Upper lobe of left lung (tissue), 6 donors: ENCODE measurements at regions not wholly inside any gene's neighbourhood (a gene's known extent, or its start where the extent isn't known, plus 50 kb on each side); places are given as distances from the start of the nearest gene placed in this dataset.

Source experiments
- ATAC-seq, 2 donors: fragments of 200-7000 bp; cut with Tn5 transposase; one replicate each; pipeline ENCODE4 v1.9.1; 2022; ENCODE audit warnings: mild to moderate bottlenecking in 2 of 2, moderate library complexity in 2 of 2; ENCODE audit not compliant: low FRiP score in 2 of 2
- DNase-seq, 2 donors: peaks; one replicate each; pipeline ENCODE4 v3.0.0-alpha.2; 2019 to 2020
- H3K27ac ChIP-seq, 4 donors: fragments of 200-600 bp; sonication (generic); one replicate each; pipeline ENCODE4 v1.5.1; 2016 to 2019
- H3K27me3 ChIP-seq, 4 donors: fragments of 200-600 bp; sonication (generic); one replicate each; pipeline ENCODE4 v1.5.1; 2017 to 2019
- H3K36me3 ChIP-seq, 4 donors: fragments of 200-600 bp; sonication (generic); one replicate each; pipeline ENCODE4 v1.5.1; 2016 to 2019
- H3K4me1 ChIP-seq, 4 donors: fragments of 200-600 bp; sonication (generic); one replicate each; pipeline ENCODE4 v1.5.1; 2018 to 2019
- H3K4me3 ChIP-seq, 4 donors: fragments of 200-600 bp; sonication (generic); one replicate each; pipeline ENCODE4 v1.5.1; 2017 to 2019; ENCODE audit warnings: mild to moderate bottlenecking in 2 of 4, moderate library complexity in 1 of 4
- H3K9me3 ChIP-seq, 4 donors: fragments of 200-600 bp; sonication (generic); one replicate each; pipeline ENCODE4 v1.5.1; 2018 to 2019
- CTCF ChIP-seq, 6 experiments: fragments of 450-650 bp in 4 of 6; fragments of 200-600 bp in 2 of 6; sonication (generic) in 2 of 6; IDR thresholded peaks; one replicate each; pipeline ENCODE4 v1.5.1; 2016 to 2019; ENCODE audit warnings: antibody characterized with exemption in 6 of 6
- EP300 ChIP-seq, 4 donors: sonication (generic); formaldehyde crosslinking; IDR thresholded peaks; one replicate each; pipeline ENCODE4 v1.5.1; 2017; ENCODE audit warnings: antibody characterized with exemption in 4 of 4, control low read depth in 2 of 4
- POLR2A ChIP-seq, 4 donors: fragments of 450-650 bp; IDR thresholded peaks; one replicate each; pipeline ENCODE4 v1.5.1; 2016 to 2017; ENCODE audit warnings: antibody characterized with exemption in 4 of 4, mild to moderate bottlenecking in 2 of 4
- POLR2AphosphoS5 ChIP-seq, 2 donors: sonication (generic); formaldehyde crosslinking; IDR thresholded peaks; one replicate each; pipeline ENCODE4 v1.5.1; 2017; ENCODE audit warnings: antibody characterized with exemption in 2 of 2
- WGBS, 2 donors: methylation state at CpG; one replicate each; pipeline ENCODE4 v1.1.5; 2017 to 2018; 5-methylcytosine and 5-hydroxymethylcytosine counted together
- donor health status: DM: no; HTN: no; CAD: no; lungs with moderate emphysema.
- donor health status: DM: no; HTN: yes; CAD: no; lungs with severe emphysema.

GRCh38 chr2:57617318-57617717 is 429.3 kb upstream of the VRK2 start:
- no peak for TF ChIP-seq POLR2AphosphoS5 (IDR thresholded peaks at IDR 0.05)
- TF ChIP-seq CTCF (IDR thresholded peaks at IDR 0.05), result no peak
- TF ChIP-seq EP300 (IDR thresholded peaks at IDR 0.05), result no peak
- TF ChIP-seq POLR2A (IDR thresholded peaks at IDR 0.05), result no peak
- no peak for ATAC-seq
- Histone ChIP-seq H3K36me3 (no peaks in the 10 kb centered on the region), H3K27ac (no peak overlapping the region), H3K4me3 (no peak overlapping the region), H3K4me1 (no peaks in the 10 kb centered on the region), H3K27me3 (no peaks in the 10 kb centered on the region), H3K9me3 (no peaks in the 10 kb centered on the region)
- WGBS, 2 donors, result 46 to 59% methylated on average over 3 of the region's 3 CpGs
- DNase-seq, result no peak

- no peak for DNase-seq
- Histone ChIP-seq H3K4me3 (no peak overlapping the region), H3K27ac (no peak overlapping the region), H3K9me3 (no peaks in the 10 kb centered on the region), H3K4me1 (no peaks in the 10 kb centered on the region), H3K36me3 (no peaks in the 10 kb centered on the region), H3K27me3 (no peaks in the 10 kb centered on the region)
- WGBS, 2 donors, result 61 to 85% methylated on average over 2 of the region's 2 CpGs
- TF ChIP-seq CTCF (IDR thresholded peaks at IDR 0.05), result no peak
- no peak for ATAC-seq
Observed at GRCh38 chr2:57621122-57621663, 425.4 kb upstream of the VRK2 start.

- Histone ChIP-seq H3K27ac (no peak overlapping the region), H3K4me3 (no peak overlapping the region), H3K27me3 (no peaks in the 10 kb centered on the region), H3K4me1 (no peaks in the 10 kb centered on the region), H3K9me3 (no peaks in the 10 kb centered on the region), H3K36me3 (no peaks in the 10 kb centered on the region)
- no peak for ATAC-seq
- no peak for DNase-seq
- TF ChIP-seq CTCF (IDR thresholded peaks at IDR 0.05) (no peak), POLR2AphosphoS5 (IDR thresholded peaks at IDR 0.05) (no peak), EP300 (IDR thresholded peaks at IDR 0.05) (no peak), POLR2A (IDR thresholded peaks at IDR 0.05) (no peak)
- WGBS, 2 donors, result 64 to 78% methylated on average over 1 of the region's 1 CpG
Observed at GRCh38 chr2:57622009-57622408, 424.6 kb upstream of the VRK2 start.

GRCh38 chr2:57656198-57656597 is 390.4 kb upstream of the VRK2 start:
- Histone ChIP-seq H3K4me3 (no peak overlapping the region), H3K36me3 (no peaks in the 10 kb centered on the region), H3K4me1 (no peaks in the 10 kb centered on the region), H3K9me3 (peaks cover 0 to 15% (median 5%) of the 10 kb centered on the region in 4 donors), H3K27me3 (no peaks in the 10 kb centered on the region), H3K27ac (no peak overlapping the region)
- 87 to 93% methylated on average over 3 of the region's 3 CpGs for WGBS, 2 donors
- ATAC-seq (no peak), DNase-seq (no peak)
- TF ChIP-seq CTCF (IDR thresholded peaks at IDR 0.05) (no peak), POLR2AphosphoS5 (IDR thresholded peaks at IDR 0.05) (no peak), POLR2A (IDR thresholded peaks at IDR 0.05) (no peak), EP300 (IDR thresholded peaks at IDR 0.05) (no peak)

GRCh38 chr2:57669570-57669969 is 377.0 kb upstream of the VRK2 start:
- ATAC-seq (no peak), DNase-seq (no peak)
- 92 to 93% methylated on average over 1 of the region's 1 CpG for WGBS, 2 donors
- Histone ChIP-seq H3K36me3 (no peaks in the 10 kb centered on the region), H3K9me3 (no peaks in the 10 kb centered on the region), H3K27me3 (no peaks in the 10 kb centered on the region), H3K4me1 (no peaks in the 10 kb centered on the region), H3K4me3 (no peak overlapping the region), H3K27ac (no peak overlapping the region)
- TF ChIP-seq POLR2AphosphoS5 (IDR thresholded peaks at IDR 0.05) (no peak), CTCF (IDR thresholded peaks at IDR 0.05) (no peak), EP300 (IDR thresholded peaks at IDR 0.05) (no peak), POLR2A (IDR thresholded peaks at IDR 0.05) (no peak)
